GM21515 (cell line): ENCODE measurements at regions not wholly inside any gene's neighbourhood (a gene's known extent, or its start where the extent isn't known, plus 50 kb on each side); places are given as distances from the start of the nearest gene placed in this dataset.
"Not testable (repeated sequence)": the region's sequence is repeated elsewhere in the genome, so short reads cannot be mapped to it uniquely, and the experiment has no call there.

Experiments
- ATAC-seq: cut with Tn5 transposase; IDR thresholded peaks from one replicate; pipeline ENCODE4 v1.9.1; 2021; ENCODE audit not compliant: unreplicated experiment

- ATAC-seq, result no peak
These were observed 647.0 kb downstream of the TDRD15 start for GRCh38 chr2:21770787-21771186.

DNA sequence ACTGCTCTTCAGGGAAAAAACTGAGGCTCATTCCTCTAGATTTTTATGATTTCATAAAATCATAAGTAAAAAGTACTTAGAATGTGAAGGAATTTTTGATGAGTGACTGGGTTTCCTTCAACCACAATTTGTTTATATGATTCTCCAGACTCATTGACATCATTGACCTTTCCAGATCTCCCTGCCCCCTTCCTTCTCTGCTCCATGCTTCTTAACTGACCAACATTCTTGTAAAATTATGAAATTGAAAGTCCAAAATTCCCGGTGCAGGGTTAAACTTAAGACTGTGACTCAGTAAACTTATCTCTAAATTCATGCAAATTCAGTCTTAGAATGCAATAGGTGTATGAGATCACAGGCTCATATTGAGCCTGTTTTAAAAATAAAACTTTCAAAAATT, 648.9 kb downstream of the TDRD15 start:
- no peak for ATAC-seq

GRCh38 chr2:21773168-21773567, 649.4 kb downstream of the TDRD15 start:
- ATAC-seq, result no peak

DNA sequence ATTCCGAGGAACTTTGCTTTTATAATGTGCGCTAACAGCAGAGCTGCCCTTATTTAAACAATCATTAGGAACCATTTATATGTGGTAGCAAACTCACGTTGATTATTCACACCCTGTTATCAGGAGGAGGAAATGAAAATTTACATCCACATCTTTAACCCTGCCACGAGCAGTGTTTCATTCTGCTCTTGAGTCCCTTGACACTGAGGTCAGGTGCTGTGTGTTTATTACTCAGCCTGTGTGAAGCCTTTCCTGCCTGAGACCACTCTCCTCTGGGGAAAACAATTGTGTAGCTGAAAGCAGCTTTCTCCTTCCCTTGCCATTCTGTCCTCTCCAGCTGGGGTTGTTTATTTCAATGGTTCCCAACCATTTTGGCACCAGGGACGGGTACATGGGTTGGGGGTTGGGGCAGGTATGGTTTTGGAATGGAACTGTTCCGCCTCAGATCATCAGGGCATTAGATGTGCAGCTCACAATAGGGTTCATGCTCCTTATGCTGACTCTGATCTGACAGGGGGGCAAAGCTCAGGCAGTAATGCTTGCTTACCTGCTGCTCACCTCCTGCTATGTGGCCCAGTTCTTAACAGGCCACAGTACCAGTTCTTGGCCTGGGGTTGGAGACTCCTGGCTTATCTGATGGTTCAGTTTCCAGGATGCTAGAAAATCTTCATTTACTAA, 651.1 kb downstream of the TDRD15 start:
- ATAC-seq, result no peak

DNA sequence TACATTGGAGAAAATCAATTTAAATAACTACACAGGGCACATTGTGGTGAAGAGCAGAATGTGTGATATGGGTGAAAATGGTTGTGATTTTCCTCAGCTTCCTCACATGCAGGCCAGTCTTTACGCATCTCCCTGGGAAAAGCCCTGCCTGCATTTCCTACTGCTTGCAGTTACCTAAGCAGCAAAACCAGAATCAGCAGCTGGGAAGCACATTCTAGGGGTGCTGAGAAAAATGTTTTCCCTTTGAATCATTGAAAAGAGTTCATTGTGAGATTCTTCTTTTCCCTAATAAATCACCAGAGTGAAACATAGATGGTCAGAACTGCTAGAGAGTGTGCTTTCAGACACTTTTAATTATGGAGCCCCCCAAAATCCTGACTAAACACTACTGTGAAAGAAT, 656.0 kb downstream of the TDRD15 start:
- no peak for ATAC-seq

- no peak for ATAC-seq
These were observed 658.2 kb downstream of the TDRD15 start for GRCh38 chr2:21781962-21782361.

GRCh38 chr2:21782866-21783265, 659.1 kb downstream of the TDRD15 start:
- ATAC-seq, result no peak

- ATAC-seq, result no peak
These were observed 664.2 kb downstream of the TDRD15 start for GRCh38 chr2:21787941-21788340.

DNA sequence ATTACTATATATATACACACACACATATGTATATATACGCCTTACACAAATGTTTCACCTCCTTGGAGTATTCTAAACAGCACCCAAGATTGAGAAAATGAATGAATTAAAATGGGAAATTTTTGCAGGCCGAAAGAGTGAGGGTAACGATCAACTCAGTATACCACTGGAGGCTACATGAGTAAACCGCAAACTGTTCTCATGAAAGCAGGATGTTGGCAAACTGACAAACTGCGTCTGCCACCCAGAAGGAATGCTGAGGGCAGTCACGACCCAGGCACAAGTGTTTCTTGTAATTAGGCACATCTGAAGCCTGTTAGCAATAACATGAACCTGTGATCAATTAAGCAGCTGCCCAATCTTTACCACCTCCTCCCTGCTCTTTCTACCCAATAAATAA, 666.5 kb downstream of the TDRD15 start:
- not testable (repeated sequence) for ATAC-seq

DNA sequence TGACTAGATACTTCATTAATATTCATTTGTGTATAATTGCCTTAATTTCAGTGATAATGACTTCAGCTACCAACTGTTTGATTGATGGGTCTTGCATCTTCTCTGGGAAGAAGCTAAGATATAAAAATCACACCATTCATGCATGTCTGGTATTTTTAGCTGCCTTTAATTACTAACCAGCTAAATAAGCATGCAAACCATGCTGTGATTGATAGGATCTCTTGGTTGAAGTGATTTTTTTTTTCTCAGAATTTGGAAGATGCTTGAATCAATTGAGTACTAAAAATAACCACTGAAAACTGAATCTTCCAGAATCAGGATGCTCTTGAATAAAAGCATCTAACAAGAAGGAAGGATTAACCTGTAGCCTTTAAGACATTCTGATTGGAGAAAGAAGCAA, 668.8 kb downstream of the TDRD15 start:
- ATAC-seq, result no peak

GRCh38 chr2:21793461-21793860, 669.7 kb downstream of the TDRD15 start:
- no peak for ATAC-seq

- ATAC-seq, result no peak
These were observed 670.8 kb downstream of the TDRD15 start for GRCh38 chr2:21794611-21795010.

- ATAC-seq, result no peak
These were observed 676.6 kb downstream of the TDRD15 start for GRCh38 chr2:21800356-21800755.

GRCh38 chr2:21803550-21803949, 679.8 kb downstream of the TDRD15 start:
- no peak for ATAC-seq

GRCh38 chr2:21804151-21804550, 680.4 kb downstream of the TDRD15 start:
- ATAC-seq, result no peak

GRCh38 chr2:21811541-21811940, 687.8 kb downstream of the TDRD15 start:
- no peak for ATAC-seq

DNA sequence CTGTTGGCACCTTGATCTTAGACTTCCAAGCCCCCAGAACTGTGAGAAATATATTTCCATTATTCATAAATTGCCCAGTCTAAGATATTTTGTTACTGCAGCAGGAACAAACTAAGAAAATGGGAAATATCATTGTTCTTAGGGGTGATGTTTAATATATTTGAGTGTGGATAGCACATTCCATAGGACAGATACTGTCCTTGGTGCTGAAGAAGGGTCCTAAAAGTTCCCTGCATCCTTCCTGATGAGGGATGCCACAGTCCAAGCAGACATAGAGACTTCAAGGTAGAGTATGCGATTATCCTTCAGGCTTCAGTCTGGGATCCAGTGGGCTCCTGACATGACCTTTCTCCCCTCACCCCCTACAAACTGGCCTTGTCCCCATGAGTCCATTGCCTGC, 689.0 kb downstream of the TDRD15 start:
- no peak for ATAC-seq

- no peak for ATAC-seq
These were observed 690.9 kb downstream of the TDRD15 start for GRCh38 chr2:21814588-21815149.

- no peak for ATAC-seq
These were observed 694.5 kb downstream of the TDRD15 start for GRCh38 chr2:21818212-21818795.

DNA sequence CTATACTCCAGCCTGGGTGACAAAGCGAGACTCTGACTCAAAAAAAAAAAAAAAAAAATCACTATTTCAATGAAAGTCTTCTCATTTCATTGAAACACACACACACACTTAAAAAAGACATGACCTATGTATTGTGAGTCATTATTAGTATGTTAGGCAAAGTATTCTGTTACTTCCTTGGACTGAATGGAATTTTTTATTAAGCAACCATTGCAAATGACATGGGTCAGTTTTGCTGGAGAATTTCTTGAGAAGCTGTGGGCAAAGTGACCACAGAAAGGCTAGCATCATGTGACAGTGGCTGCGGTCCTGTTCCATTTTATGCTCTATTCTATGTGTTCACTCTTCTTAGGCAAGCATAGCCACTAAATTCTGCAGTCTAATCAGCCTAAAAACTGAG, 695.7 kb downstream of the TDRD15 start:
- no peak for ATAC-seq

- ATAC-seq, result no peak
These were observed 696.5 kb downstream of the TDRD15 start for GRCh38 chr2:21820271-21820670.

DNA sequence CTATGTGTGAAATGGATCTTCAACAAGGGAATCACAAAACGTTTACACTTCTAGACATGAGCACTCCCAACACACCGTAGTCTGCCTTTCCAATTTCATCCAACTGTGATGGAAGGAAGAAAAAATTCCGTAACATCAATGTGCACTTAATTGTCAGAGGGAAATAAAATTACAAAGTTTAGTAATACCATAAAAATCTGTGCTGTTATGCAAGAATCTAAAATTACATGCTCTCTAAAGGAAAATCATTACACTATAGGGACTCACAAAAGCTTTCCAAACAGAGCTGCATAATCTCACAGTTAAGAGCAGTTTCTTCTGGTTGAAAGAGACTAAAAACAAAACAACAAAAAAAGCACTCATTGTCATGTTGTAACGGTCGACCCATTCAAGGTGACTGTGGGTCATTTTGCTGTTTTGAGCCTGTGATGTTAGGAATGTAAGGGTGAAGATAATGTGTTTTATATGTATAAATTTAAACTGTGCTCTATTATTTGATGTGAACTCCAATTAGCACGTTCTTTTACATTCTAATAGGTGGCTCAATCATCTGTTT, 698.0 kb downstream of the TDRD15 start:
- ATAC-seq, result no peak
